K562 (cell line): ENCODE measurements at regions not wholly inside any gene's neighbourhood (a gene's known extent, or its start where the extent isn't known, plus 50 kb on each side); places are given as distances from the start of the nearest gene placed in this dataset.
A peak's percentile ranks its signal among the peaks of the same experiment; 100 is the strongest.

Source experiments
- ATAC-seq: fragments of 200-7000 bp; cut with Tn5 transposase; 3 replicates; pipeline ENCODE4 v1.9.1; 2020; ENCODE audit warnings: moderate library complexity
- BruUV-seq: library from RNA; stranded (reverse); fragments of 400-500 nt; replicated peaks from 2 replicates; lab custom pipeline; 2021; lab: Mats Ljungman, UMichigan
- CTCF ChIA-PET: fragments of 300-600 bp; formaldehyde crosslinking; extraction: SDS; loops from one replicate; lab custom pipeline; 2021; ENCODE audit warnings: low intra/inter-chr PET ratio; lab: Yijun Ruan, JAX
- POLR2A ChIA-PET: fragments of 300-600, 350-650 bp; sonication (Branson Sonifier 250); formaldehyde crosslinking; extraction: SDS; loops from one replicate; lab custom pipeline; 2021; ENCODE audit warnings: antibody characterized with exemption, inconsistent platforms; lab: Yijun Ruan, JAX
- DNase-seq, 4 experiments: peaks; one replicate each; pipeline versions ENCODE4 v3.0.0 to v3.0.0-alpha.2; 2011 to 2018; ENCODE audit warnings: low spot score in 3 of 4, mixed read lengths in 3 of 4; ENCODE audit errors: extremely low read depth in 1 of 4
- FAIRE-seq: peaks from 2 replicates; lab custom pipeline; 2011; peaks lifted over from hg19 to GRCh38; lab: Jason Lieb, UNC
- H2AFZ ChIP-seq: 2 replicates; pipeline ENCODE4 v1.6.0; 2011; ENCODE audit warnings: low read depth, low read length, control low read depth, inconsistent platforms
- H3K27ac ChIP-seq: fragments of 200-600 bp; 3 replicates; pipeline ENCODE4 v1.8.0; 2011; ENCODE audit warnings: low read depth, mild to moderate bottlenecking, control low read depth, inconsistent platforms, low read length, moderate library complexity, mixed read lengths; ENCODE audit errors: extremely low read depth
- H3K27me3 ChIP-seq, 2 experiments: fragments of 300-600 bp in 1 of 2; 2 replicates in 1 of 2; 3 replicates in 1 of 2; pipeline versions ENCODE4 v1.6.0 to v1.8.0; 2011; ENCODE audit warnings: inconsistent platforms in 2 of 2, low read length in 2 of 2, mild to moderate bottlenecking in 1 of 2, mixed read lengths in 1 of 2, moderate library complexity in 1 of 2; ENCODE audit not compliant: control insufficient read depth in 2 of 2, insufficient read depth in 2 of 2
- H3K36me3 ChIP-seq: fragments of 300-600 bp; 3 replicates; pipeline ENCODE4 v1.8.0; 2011; ENCODE audit warnings: mild to moderate bottlenecking, low read length, inconsistent platforms; ENCODE audit not compliant: control insufficient read depth, insufficient read depth
- H3K4me1 ChIP-seq, 2 experiments: fragments of 200-600 bp in 1 of 2; replicated peaks in 1 of 2; 2 replicates in 1 of 2; 3 replicates in 1 of 2; pipeline versions ENCODE4 v1.5.1 to v1.8.0; 2011; ENCODE audit warnings: inconsistent platforms in 2 of 2, low read length in 2 of 2, mild to moderate bottlenecking in 1 of 2, mixed read lengths in 1 of 2, moderate library complexity in 1 of 2; ENCODE audit not compliant: control insufficient read depth in 2 of 2, insufficient read depth in 2 of 2
- H3K4me2 ChIP-seq: 2 replicates; pipeline ENCODE4 v1.6.1; 2011; ENCODE audit warnings: low read length, control low read depth, inconsistent platforms, mixed read lengths; ENCODE audit not compliant: insufficient read depth
- H3K4me3 ChIP-seq: fragments of 200-600 bp; sonication (generic), shearing (Covaris generic); 2 replicates; pipeline ENCODE4 v1.5.1; 2016; ENCODE audit warnings: control low read depth, inconsistent platforms
- H3K79me2 ChIP-seq: fragments of 200-600 bp; 3 replicates; pipeline ENCODE4 v1.8.0; 2011; ENCODE audit warnings: low read length, inconsistent platforms; ENCODE audit not compliant: control insufficient read depth, insufficient read depth
- H3K9ac ChIP-seq, 2 experiments: 2 replicates each; pipeline versions ENCODE4 v1.6.0 to v1.6.1; 2011; ENCODE audit warnings: low read depth in 2 of 2, low read length in 2 of 2, control low read depth in 1 of 2, inconsistent platforms in 1 of 2, mild to moderate bottlenecking in 1 of 2, mixed read lengths in 1 of 2; ENCODE audit not compliant: insufficient read depth in 1 of 2
- H3K9me1 ChIP-seq: one replicate; pipeline ENCODE4 v1.6.0; 2011; ENCODE audit warnings: inconsistent platforms, mild to moderate bottlenecking, low read length, moderate library complexity; ENCODE audit not compliant: control insufficient read depth, insufficient read depth
- H3K9me3 ChIP-seq: replicated peaks from 2 replicates; pipeline ENCODE4 v1.5.1; 2011; ENCODE audit warnings: low read depth, low read length, inconsistent platforms; ENCODE audit not compliant: control insufficient read depth, insufficient read depth
- H4K20me1 ChIP-seq: replicated peaks from 2 replicates; pipeline ENCODE4 v1.6.1; 2011; ENCODE audit warnings: low read length, inconsistent platforms, mixed read lengths; ENCODE audit not compliant: control insufficient read depth, insufficient read depth
- CREB3 ChIP-seq: fragments of 450-650 bp; conservative IDR thresholded peaks from 2 replicates; pipeline ENCODE4 v1.6.1; 2016; ENCODE audit warnings: missing genetic modification characterization, low read depth, mild to moderate bottlenecking, missing compliant biosample characterization, moderate library complexity
- CTCFL ChIP-seq: IDR thresholded peaks from 2 replicates; pipeline ENCODE4 v1.6.1; 2011; ENCODE audit warnings: borderline replicate concordance, low read depth, mild to moderate bottlenecking, moderate library complexity, low read length; ENCODE audit not compliant: insufficient read depth, poor library complexity, severe bottlenecking
- PBX2 ChIP-seq, 2 experiments: IDR thresholded peaks in 1 of 2; conservative IDR thresholded peaks in 1 of 2; 2 replicates each; pipeline ENCODE4 v1.6.1; 2016; ENCODE audit warnings: low read depth in 2 of 2, mild to moderate bottlenecking in 1 of 2, missing compliant biosample characterization in 1 of 2, missing genetic modification characterization in 1 of 2, moderate library complexity in 1 of 2
- XRCC5 ChIP-seq: fragments of 200-400 bp; formaldehyde crosslinking; IDR thresholded peaks from 2 replicates; pipeline ENCODE4 v1.6.1; 2017; ENCODE audit warnings: low read depth, mild to moderate bottlenecking, low read length
- WGBS: fragments of 100-300 bp; shearing (Covaris generic); methylation state at CpG from one replicate; pipeline ENCODE4 v1.1.6; 2016; ENCODE audit warnings: low coverage, mixed read lengths; ENCODE audit not compliant: insufficient coverage; ENCODE audit errors: missing lambda C conversion rate; 5-methylcytosine and 5-hydroxymethylcytosine counted together
- in situ Hi-C: fragments of 300-500 bp; cut with MboI; formaldehyde crosslinking; loops from 4 replicates; pipeline ENCODE4 v1.15.0; 2018; ENCODE audit warnings: inconsistent platforms, mixed read lengths
- intact Hi-C: fragments of 100-400 bp; cut with micrococcal nuclease; formaldehyde crosslinking; loops from 2 replicates; pipeline ENCODE4 v1.14.2; 2022

GRCh38 chr4:116618638-116619037 lies 466.7 kb downstream of the TRAM1L1 start:
- H3K36me3 ChIP-seq, result no peaks in the 10 kb centered on the region

More at GRCh38 chr4:116618638-116619037, 466.7 kb downstream of the TRAM1L1 start:
- Histone ChIP-seq H3K27ac (no peak overlapping the region), H3K4me1 (no peaks in the 10 kb centered on the region), H3K9ac (no peak overlapping the region), H3K79me2 (no peaks in the 10 kb centered on the region), H3K27me3 (no peaks in the 10 kb centered on the region), H4K20me1 (no peaks in the 10 kb centered on the region), H3K4me2 (no peak overlapping the region), H3K4me3 (no peak overlapping the region), H2AFZ (no peak overlapping the region), H3K9me3 (no peaks in the 10 kb centered on the region), H3K9me1 (no peaks in the 10 kb centered on the region)
- intact Hi-C loops, result no loop called here
- FAIRE-seq, result no peak
- no peak for DNase-seq
- in situ Hi-C loops, result no loop called here
- ChIA-PET POLR2A (no interaction called here), CTCF (no interaction called here)
- BruUV-seq, result no TSS peak
- TF ChIP-seq XRCC5 (no peak), CREB3 (tag) (no peak), CTCFL (no peak), PBX2 (CRISPR knock-in tag; IDR thresholded peaks at IDR 0.05; ENCODE audit: low read depth) (no peak), PBX2 (tag; conservative IDR thresholded peaks at IDR 0.05; ENCODE audit: low read depth) (peak; percentile 63)
- ATAC-seq, result no peak
- 0% methylated on average over 1 of the region's 1 CpG for WGBS
